Tibial nerve (tissue), 4 donors: ENCODE measurements at regions not wholly inside any gene's neighbourhood (a gene's known extent, or its start where the extent isn't known, plus 50 kb on each side); places are given as distances from the start of the nearest gene placed in this dataset.

Source experiments
- CTCF ChIP-seq, 5 experiments: fragments of 200-600 bp in 3 of 5; fragments of 450-650 bp in 2 of 5; sonication (generic) in 3 of 5; IDR thresholded peaks; one replicate each; pipeline ENCODE4 v1.5.1; 2016 to 2019; ENCODE audit warnings: antibody characterized with exemption in 5 of 5, mild to moderate bottlenecking in 3 of 5, moderate library complexity in 2 of 5
- EP300 ChIP-seq, 2 donors: sonication (generic); formaldehyde crosslinking; IDR thresholded peaks; one replicate each; pipeline ENCODE4 v1.6.1; 2017; ENCODE audit warnings: antibody characterized with exemption in 2 of 2, mild to moderate bottlenecking in 1 of 2

DNA sequence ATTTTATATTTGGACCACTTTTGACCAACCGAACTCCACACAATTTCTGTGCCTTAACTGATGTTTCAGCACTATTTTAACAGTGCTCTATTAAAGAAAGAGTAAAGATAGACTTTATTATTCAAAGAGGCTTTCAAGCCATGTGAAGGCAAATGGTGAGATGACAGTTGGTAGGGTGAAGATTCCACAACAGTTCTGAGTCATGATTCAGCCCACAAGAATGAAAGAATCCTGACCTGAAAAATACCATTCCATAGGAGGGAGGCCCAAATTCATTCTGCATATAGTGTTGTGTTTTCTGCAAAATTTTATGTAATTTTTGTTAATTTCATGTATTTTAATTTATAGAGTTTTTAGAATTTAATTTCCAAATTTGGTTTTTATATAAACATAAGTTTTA, 135.6 kb upstream of the STAC start:
- no peak for TF ChIP-seq CTCF (IDR thresholded peaks at IDR 0.05)
- TF ChIP-seq EP300 (IDR thresholded peaks at IDR 0.05) = no peak
